K562 (cell line): ENCODE measurements at regions not wholly inside any gene's neighbourhood (a gene's known extent, or its start where the extent isn't known, plus 50 kb on each side); places are given as distances from the start of the nearest gene placed in this dataset.

ENCODE experiments used
- ATAC-seq: fragments of 200-7000 bp; cut with Tn5 transposase; 3 replicates; pipeline ENCODE4 v1.9.1; 2020; ENCODE audit warnings: moderate library complexity
- BruUV-seq: library from RNA; stranded (reverse); fragments of 400-500 nt; replicated peaks from 2 replicates; lab custom pipeline; 2021; lab: Mats Ljungman, UMichigan
- CTCF ChIA-PET: fragments of 300-600 bp; formaldehyde crosslinking; extraction: SDS; loops from one replicate; lab custom pipeline; 2021; ENCODE audit warnings: low intra/inter-chr PET ratio; lab: Yijun Ruan, JAX
- POLR2A ChIA-PET: fragments of 300-600, 350-650 bp; sonication (Branson Sonifier 250); formaldehyde crosslinking; extraction: SDS; loops from one replicate; lab custom pipeline; 2021; ENCODE audit warnings: antibody characterized with exemption, inconsistent platforms; lab: Yijun Ruan, JAX
- DNase-seq, 4 experiments: peaks; one replicate each; pipeline versions ENCODE4 v3.0.0 to v3.0.0-alpha.2; 2011 to 2018; ENCODE audit warnings: low spot score in 3 of 4, mixed read lengths in 3 of 4; ENCODE audit errors: extremely low read depth in 1 of 4
- FAIRE-seq: peaks from 2 replicates; lab custom pipeline; 2011; peaks lifted over from hg19 to GRCh38; lab: Jason Lieb, UNC
- H2AFZ ChIP-seq: 2 replicates; pipeline ENCODE4 v1.6.0; 2011; ENCODE audit warnings: low read depth, low read length, control low read depth, inconsistent platforms
- H3K27ac ChIP-seq: fragments of 200-600 bp; 3 replicates; pipeline ENCODE4 v1.8.0; 2011; ENCODE audit warnings: low read depth, mild to moderate bottlenecking, control low read depth, inconsistent platforms, low read length, moderate library complexity, mixed read lengths; ENCODE audit errors: extremely low read depth
- H3K27me3 ChIP-seq, 2 experiments: fragments of 300-600 bp in 1 of 2; 2 replicates in 1 of 2; 3 replicates in 1 of 2; pipeline versions ENCODE4 v1.6.0 to v1.8.0; 2011; ENCODE audit warnings: inconsistent platforms in 2 of 2, low read length in 2 of 2, mild to moderate bottlenecking in 1 of 2, mixed read lengths in 1 of 2, moderate library complexity in 1 of 2; ENCODE audit not compliant: control insufficient read depth in 2 of 2, insufficient read depth in 2 of 2
- H3K36me3 ChIP-seq: fragments of 300-600 bp; 3 replicates; pipeline ENCODE4 v1.8.0; 2011; ENCODE audit warnings: mild to moderate bottlenecking, low read length, inconsistent platforms; ENCODE audit not compliant: control insufficient read depth, insufficient read depth
- H3K4me1 ChIP-seq, 2 experiments: fragments of 200-600 bp in 1 of 2; replicated peaks in 1 of 2; 2 replicates in 1 of 2; 3 replicates in 1 of 2; pipeline versions ENCODE4 v1.5.1 to v1.8.0; 2011; ENCODE audit warnings: inconsistent platforms in 2 of 2, low read length in 2 of 2, mild to moderate bottlenecking in 1 of 2, mixed read lengths in 1 of 2, moderate library complexity in 1 of 2; ENCODE audit not compliant: control insufficient read depth in 2 of 2, insufficient read depth in 2 of 2
- H3K4me2 ChIP-seq: 2 replicates; pipeline ENCODE4 v1.6.1; 2011; ENCODE audit warnings: low read length, control low read depth, inconsistent platforms, mixed read lengths; ENCODE audit not compliant: insufficient read depth
- H3K4me3 ChIP-seq: fragments of 200-600 bp; sonication (generic), shearing (Covaris generic); 2 replicates; pipeline ENCODE4 v1.5.1; 2016; ENCODE audit warnings: control low read depth, inconsistent platforms
- H3K79me2 ChIP-seq: fragments of 200-600 bp; 3 replicates; pipeline ENCODE4 v1.8.0; 2011; ENCODE audit warnings: low read length, inconsistent platforms; ENCODE audit not compliant: control insufficient read depth, insufficient read depth
- H3K9ac ChIP-seq, 2 experiments: 2 replicates each; pipeline versions ENCODE4 v1.6.0 to v1.6.1; 2011; ENCODE audit warnings: low read depth in 2 of 2, low read length in 2 of 2, control low read depth in 1 of 2, inconsistent platforms in 1 of 2, mild to moderate bottlenecking in 1 of 2, mixed read lengths in 1 of 2; ENCODE audit not compliant: insufficient read depth in 1 of 2
- H3K9me1 ChIP-seq: one replicate; pipeline ENCODE4 v1.6.0; 2011; ENCODE audit warnings: inconsistent platforms, mild to moderate bottlenecking, low read length, moderate library complexity; ENCODE audit not compliant: control insufficient read depth, insufficient read depth
- H3K9me3 ChIP-seq: replicated peaks from 2 replicates; pipeline ENCODE4 v1.5.1; 2011; ENCODE audit warnings: low read depth, low read length, inconsistent platforms; ENCODE audit not compliant: control insufficient read depth, insufficient read depth
- H4K20me1 ChIP-seq: replicated peaks from 2 replicates; pipeline ENCODE4 v1.6.1; 2011; ENCODE audit warnings: low read length, inconsistent platforms, mixed read lengths; ENCODE audit not compliant: control insufficient read depth, insufficient read depth
- ATF3 ChIP-seq, 2 experiments: fragments of 450-650 bp in 1 of 2; sonication (generic) in 1 of 2; formaldehyde crosslinking in 1 of 2; IDR thresholded peaks in 1 of 2; conservative IDR thresholded peaks in 1 of 2; 2 replicates each; pipeline versions ENCODE4 v1.6.1 to v1.8.1; 2016 to 2023; ENCODE audit warnings: mild to moderate bottlenecking in 2 of 2, moderate library complexity in 2 of 2, inconsistent platforms in 1 of 2, missing genetic modification reagents in 1 of 2
- CUX1 ChIP-seq: fragments of 200-800 bp; sonication (Bioruptor generic); IDR thresholded peaks from 2 replicates; pipeline ENCODE4 v1.6.1; 2016; ENCODE audit warnings: missing genetic modification characterization, missing compliant biosample characterization
- MAFG ChIP-seq: fragments of 450-650 bp; conservative IDR thresholded peaks from 2 replicates; pipeline ENCODE4 v1.6.1; 2016; ENCODE audit warnings: missing genetic modification characterization, missing compliant biosample characterization
- MAZ ChIP-seq, 2 experiments: fragments of 450-650 bp in 1 of 2; sonication (generic) in 1 of 2; formaldehyde crosslinking; IDR thresholded peaks in 1 of 2; conservative IDR thresholded peaks in 1 of 2; 2 replicates each; pipeline versions ENCODE4 v1.4.0 to v1.5.0; 2020; ENCODE audit warnings: mild to moderate bottlenecking in 1 of 2, missing genetic modification reagents in 1 of 2
- TCFL5 ChIP-seq: fragments of 250-450 bp; sonication (Bioruptor Pico); conservative IDR thresholded peaks from 2 replicates; pipeline ENCODE4 v1.6.1; 2021; ENCODE audit warnings: mild to moderate bottlenecking, moderate library complexity, matching md5 sums
- THRA ChIP-seq: fragments of 450-650 bp; IDR thresholded peaks from 2 replicates; pipeline ENCODE4 v1.6.1; 2017; ENCODE audit warnings: mild to moderate bottlenecking, moderate library complexity
- ZFX ChIP-seq: sonication (generic); formaldehyde crosslinking; IDR thresholded peaks from 2 replicates; pipeline ENCODE4 v1.8.0; 2022; ENCODE audit warnings: mild to moderate bottlenecking, missing genetic modification reagents, moderate library complexity
- ZNF134 ChIP-seq: fragments of 250-450 bp; sonication (Bioruptor Pico); conservative IDR thresholded peaks from 2 replicates; pipeline ENCODE4 v1.4.0; 2020
- WGBS: fragments of 100-300 bp; shearing (Covaris generic); methylation state at CpG from one replicate; pipeline ENCODE4 v1.1.6; 2016; ENCODE audit warnings: low coverage, mixed read lengths; ENCODE audit not compliant: insufficient coverage; ENCODE audit errors: missing lambda C conversion rate; 5-methylcytosine and 5-hydroxymethylcytosine counted together
- in situ Hi-C: fragments of 300-500 bp; cut with MboI; formaldehyde crosslinking; loops from 4 replicates; pipeline ENCODE4 v1.15.0; 2018; ENCODE audit warnings: inconsistent platforms, mixed read lengths
- intact Hi-C: fragments of 100-400 bp; cut with micrococcal nuclease; formaldehyde crosslinking; loops from 2 replicates; pipeline ENCODE4 v1.14.2; 2022
- TF ChIP-seq, protein P1 (sequence below): IDR thresholded peaks from 3 replicates; pipeline ENCODE4 v1.6.1; 2011; ENCODE audit warnings: borderline replicate concordance, mild to moderate bottlenecking, moderate library complexity; ENCODE audit not compliant: insufficient read length; ENCODE audit errors: extremely low read depth
- TF ChIP-seq, protein P2 (sequence below): IDR thresholded peaks from 2 replicates; pipeline ENCODE4 v1.6.1; 2011; ENCODE audit not compliant: insufficient read length; ENCODE audit errors: extremely low read depth

DNA sequence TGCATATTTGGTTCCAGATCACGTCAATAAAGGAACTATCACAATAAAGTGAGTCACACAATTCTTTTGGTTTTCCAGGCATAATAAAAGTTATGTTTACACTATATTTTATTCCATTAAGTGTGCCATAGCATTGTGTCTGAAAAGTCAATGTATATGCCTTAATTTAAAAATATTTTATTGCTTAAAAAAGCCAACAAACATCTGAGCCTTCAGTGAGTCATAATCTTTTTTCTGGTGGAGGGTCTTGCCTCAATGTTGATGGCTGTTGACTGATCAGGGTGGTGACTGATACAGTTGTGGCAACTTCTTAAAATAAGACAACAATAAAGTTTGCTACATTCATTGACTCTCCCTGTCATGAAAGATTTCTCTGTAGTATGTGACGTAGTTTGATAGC, 254.3 kb upstream of the SPOPL start:
- no peak overlapping the region for H3K4me2 ChIP-seq
- DNase-seq = no peak
- WGBS = 0% methylated on average over 2 of the region's 2 CpGs
- no peaks in the 10 kb centered on the region for H4K20me1 ChIP-seq
- H3K9me3 ChIP-seq = no peaks in the 10 kb centered on the region
- CTCF ChIA-PET = no interaction called here
- no peak overlapping the region for H2AFZ ChIP-seq
- POLR2A ChIA-PET = no interaction called here
- BruUV-seq = no TSS peak
- no peak overlapping the region for H3K4me3 ChIP-seq
- no peak for FAIRE-seq
- H3K9ac ChIP-seq = no peak overlapping the region
- H3K4me1 ChIP-seq = no peaks in the 10 kb centered on the region
- no peaks in the 10 kb centered on the region for H3K9me1 ChIP-seq
- in situ Hi-C loops = no loop called here
- no peaks in the 10 kb centered on the region for H3K79me2 ChIP-seq
- H3K27ac ChIP-seq = no peak overlapping the region
- no peaks in the 10 kb centered on the region for H3K36me3 ChIP-seq
- no peak for ATAC-seq
- no peaks in the 10 kb centered on the region for H3K27me3 ChIP-seq
- intact Hi-C loops = no loop called here
- TF ChIP-seq CUX1 (CRISPR knock-in tag) (no peak), MAFG (tag) (no peak), THRA (no peak), MAZ (CRISPR knock-in tag; conservative IDR thresholded peaks at IDR 0.05 in 1 of 2, IDR thresholded peaks at IDR 0.05 in 1 of 2) (no peak), ATF3 (IDR thresholded peaks at IDR 0.05) (no peak), ATF3 (CRISPR knock-in tag; conservative IDR thresholded peaks at IDR 0.05) (no peak), ZNF134 (CRISPR knock-in tag) (no peak), TCFL5 (CRISPR knock-in tag) (no peak), ZFX (CRISPR knock-in tag) (no peak)
- TF ChIP-seq, protein P1, sequence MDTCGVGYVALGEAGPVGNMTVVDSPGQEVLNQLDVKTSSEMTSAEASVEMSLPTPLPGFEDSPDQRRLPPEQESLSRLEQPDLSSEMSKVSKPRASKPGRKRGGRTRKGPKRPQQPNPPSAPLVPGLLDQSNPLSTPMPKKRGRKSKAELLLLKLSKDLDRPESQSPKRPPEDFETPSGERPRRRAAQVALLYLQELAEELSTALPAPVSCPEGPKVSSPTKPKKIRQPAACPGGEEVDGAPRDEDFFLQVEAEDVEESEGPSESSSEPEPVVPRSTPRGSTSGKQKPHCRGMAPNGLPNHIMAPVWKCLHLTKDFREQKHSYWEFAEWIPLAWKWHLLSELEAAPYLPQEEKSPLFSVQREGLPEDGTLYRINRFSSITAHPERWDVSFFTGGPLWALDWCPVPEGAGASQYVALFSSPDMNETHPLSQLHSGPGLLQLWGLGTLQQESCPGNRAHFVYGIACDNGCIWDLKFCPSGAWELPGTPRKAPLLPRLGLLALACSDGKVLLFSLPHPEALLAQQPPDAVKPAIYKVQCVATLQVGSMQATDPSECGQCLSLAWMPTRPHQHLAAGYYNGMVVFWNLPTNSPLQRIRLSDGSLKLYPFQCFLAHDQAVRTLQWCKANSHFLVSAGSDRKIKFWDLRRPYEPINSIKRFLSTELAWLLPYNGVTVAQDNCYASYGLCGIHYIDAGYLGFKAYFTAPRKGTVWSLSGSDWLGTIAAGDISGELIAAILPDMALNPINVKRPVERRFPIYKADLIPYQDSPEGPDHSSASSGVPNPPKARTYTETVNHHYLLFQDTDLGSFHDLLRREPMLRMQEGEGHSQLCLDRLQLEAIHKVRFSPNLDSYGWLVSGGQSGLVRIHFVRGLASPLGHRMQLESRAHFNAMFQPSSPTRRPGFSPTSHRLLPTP = no peak
- TF ChIP-seq, protein P2, sequence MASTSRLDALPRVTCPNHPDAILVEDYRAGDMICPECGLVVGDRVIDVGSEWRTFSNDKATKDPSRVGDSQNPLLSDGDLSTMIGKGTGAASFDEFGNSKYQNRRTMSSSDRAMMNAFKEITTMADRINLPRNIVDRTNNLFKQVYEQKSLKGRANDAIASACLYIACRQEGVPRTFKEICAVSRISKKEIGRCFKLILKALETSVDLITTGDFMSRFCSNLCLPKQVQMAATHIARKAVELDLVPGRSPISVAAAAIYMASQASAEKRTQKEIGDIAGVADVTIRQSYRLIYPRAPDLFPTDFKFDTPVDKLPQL = no peak
